Upper lobe of left lung (tissue), 4 donors: ENCODE measurements at regions not wholly inside any gene's neighbourhood (a gene's known extent, or its start where the extent isn't known, plus 50 kb on each side); places are given as distances from the start of the nearest gene placed in this dataset.

Experiments used
- CTCF ChIP-seq, 6 experiments: fragments of 450-650 bp in 4 of 6; fragments of 200-600 bp in 2 of 6; sonication (generic) in 2 of 6; IDR thresholded peaks; one replicate each; pipeline ENCODE4 v1.5.1; 2016 to 2019; ENCODE audit warnings: antibody characterized with exemption in 6 of 6
- EP300 ChIP-seq, 4 donors: sonication (generic); formaldehyde crosslinking; IDR thresholded peaks; one replicate each; pipeline ENCODE4 v1.5.1; 2017; ENCODE audit warnings: antibody characterized with exemption in 4 of 4, control low read depth in 2 of 4
- POLR2A ChIP-seq, 4 donors: fragments of 450-650 bp; IDR thresholded peaks; one replicate each; pipeline ENCODE4 v1.5.1; 2016 to 2017; ENCODE audit warnings: antibody characterized with exemption in 4 of 4, mild to moderate bottlenecking in 2 of 4
- POLR2AphosphoS5 ChIP-seq, 2 donors: sonication (generic); formaldehyde crosslinking; IDR thresholded peaks; one replicate each; pipeline ENCODE4 v1.5.1; 2017; ENCODE audit warnings: antibody characterized with exemption in 2 of 2

- TF ChIP-seq CTCF (IDR thresholded peaks at IDR 0.05) (no peak), POLR2AphosphoS5 (IDR thresholded peaks at IDR 0.05) (no peak), POLR2A (IDR thresholded peaks at IDR 0.05) (no peak), EP300 (IDR thresholded peaks at IDR 0.05) (no peak)
Observed at GRCh38 chr5:74007193-74007592, 381.2 kb downstream of the ARHGEF28 start.
